Fibroblast of the aortic adventitia (primary cell): ENCODE measurements at regions not wholly inside any gene's neighbourhood (a gene's known extent, or its start where the extent isn't known, plus 50 kb on each side); places are given as distances from the start of the nearest gene placed in this dataset.
"Not testable (repeated sequence)": the region's sequence is repeated elsewhere in the genome, so short reads cannot be mapped to it uniquely, and the experiment has no call there.

Experiments
- DNase-seq: peaks from one replicate; pipeline ENCODE4 v3.0.0-alpha.2; 2010; ENCODE audit warnings: low read depth
- H3K4me3 ChIP-seq: 2 replicates; pipeline ENCODE4 v1.5.1; 2011; ENCODE audit warnings: low read depth, mild to moderate bottlenecking, control low read depth, low read length, moderate library complexity
- CTCF ChIP-seq: IDR thresholded peaks from 2 replicates; pipeline ENCODE4 v1.5.1; 2011; ENCODE audit warnings: mild to moderate bottlenecking, low read length, control low read depth, inconsistent platforms; ENCODE audit not compliant: insufficient read depth

GRCh38 chr9:129427149-129427548, 193.8 kb downstream of the C9orf50 start:
- H3K4me3 ChIP-seq: no peak overlapping the region
- TF ChIP-seq CTCF: no peak
- no peak for DNase-seq

- not testable (repeated sequence) for H3K4me3 ChIP-seq, DNase-seq
Observed at GRCh38 chr9:129423755-129424154, 197.1 kb downstream of the C9orf50 start.

- no peak overlapping the region for H3K4me3 ChIP-seq
- DNase-seq: no peak
- TF ChIP-seq CTCF: no peak
Observed at GRCh38 chr9:129423216-129423615, 197.7 kb downstream of the C9orf50 start.

GRCh38 chr9:129422843-129423192, 198.1 kb downstream of the C9orf50 start:
- DNase-seq: peak; percentile 12
- H3K4me3 ChIP-seq: no peak overlapping the region
- no peak for TF ChIP-seq CTCF

GRCh38 chr9:129422032-129422842, 198.7 kb downstream of the C9orf50 start:
- no peak for DNase-seq
- no peak for TF ChIP-seq CTCF
- no peak overlapping the region for H3K4me3 ChIP-seq

GRCh38 chr9:129421371-129421770, 199.5 kb downstream of the C9orf50 start:
- no peak for TF ChIP-seq CTCF
- no peak for DNase-seq
- H3K4me3 ChIP-seq: no peak overlapping the region

GRCh38 chr9:129420721-129421120, 200.2 kb downstream of the C9orf50 start:
- no peak for DNase-seq
- no peak for TF ChIP-seq CTCF
- no peak overlapping the region for H3K4me3 ChIP-seq
